Upper lobe of left lung (tissue), 4 donors: ENCODE measurements at regions not wholly inside any gene's neighbourhood (a gene's known extent, or its start where the extent isn't known, plus 50 kb on each side); places are given as distances from the start of the nearest gene placed in this dataset.

Experiments used
- CTCF ChIP-seq, 6 experiments: fragments of 450-650 bp in 4 of 6; fragments of 200-600 bp in 2 of 6; sonication (generic) in 2 of 6; IDR thresholded peaks; one replicate each; pipeline ENCODE4 v1.5.1; 2016 to 2019; ENCODE audit warnings: antibody characterized with exemption in 6 of 6
- POLR2A ChIP-seq, 4 donors: fragments of 450-650 bp; IDR thresholded peaks; one replicate each; pipeline ENCODE4 v1.5.1; 2016 to 2017; ENCODE audit warnings: antibody characterized with exemption in 4 of 4, mild to moderate bottlenecking in 2 of 4
- POLR2AphosphoS5 ChIP-seq, 2 donors: sonication (generic); formaldehyde crosslinking; IDR thresholded peaks; one replicate each; pipeline ENCODE4 v1.5.1; 2017; ENCODE audit warnings: antibody characterized with exemption in 2 of 2

- no peak for TF ChIP-seq CTCF (IDR thresholded peaks at IDR 0.05)
- no peak for TF ChIP-seq POLR2AphosphoS5 (IDR thresholded peaks at IDR 0.05)
- TF ChIP-seq POLR2A (IDR thresholded peaks at IDR 0.05) = no peak
Observed at GRCh38 chr17:5895276-5895675, 174.9 kb upstream of the WSCD1 start.
